Upper lobe of left lung (tissue), 4 donors: ENCODE measurements at regions not wholly inside any gene's neighbourhood (a gene's known extent, or its start where the extent isn't known, plus 50 kb on each side); places are given as distances from the start of the nearest gene placed in this dataset.

Source experiments
- POLR2A ChIP-seq, 4 donors: fragments of 450-650 bp; IDR thresholded peaks; one replicate each; pipeline ENCODE4 v1.5.1; 2016 to 2017; ENCODE audit warnings: antibody characterized with exemption in 4 of 4, mild to moderate bottlenecking in 2 of 4
- TF ChIP-seq, protein P1 (sequence below), 6 experiments: fragments of 450-650 bp in 4 of 6; fragments of 200-600 bp in 2 of 6; sonication (generic) in 2 of 6; IDR thresholded peaks; one replicate each; pipeline ENCODE4 v1.5.1; 2016 to 2019; ENCODE audit warnings: antibody characterized with exemption in 6 of 6

DNA sequence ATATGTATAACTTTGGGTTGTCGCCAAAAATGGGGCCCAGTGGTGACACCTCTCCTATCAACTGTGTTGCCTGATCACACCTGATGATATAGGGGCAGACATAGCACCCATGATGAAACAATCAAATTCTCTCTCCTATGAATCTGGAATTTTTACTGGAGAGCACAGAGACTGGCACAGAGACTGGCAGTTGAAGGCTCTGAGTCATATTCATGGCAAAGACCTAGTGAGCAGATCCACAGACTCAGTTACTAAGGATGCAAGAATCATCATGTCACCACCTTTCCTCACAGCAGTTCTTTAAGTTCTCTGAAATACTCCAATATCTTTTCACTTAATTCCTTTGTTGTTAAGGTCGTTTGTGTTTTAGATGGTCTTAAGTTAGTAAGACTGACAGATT is 60.0 kb downstream of the APCS start:
- TF ChIP-seq, protein P1, sequence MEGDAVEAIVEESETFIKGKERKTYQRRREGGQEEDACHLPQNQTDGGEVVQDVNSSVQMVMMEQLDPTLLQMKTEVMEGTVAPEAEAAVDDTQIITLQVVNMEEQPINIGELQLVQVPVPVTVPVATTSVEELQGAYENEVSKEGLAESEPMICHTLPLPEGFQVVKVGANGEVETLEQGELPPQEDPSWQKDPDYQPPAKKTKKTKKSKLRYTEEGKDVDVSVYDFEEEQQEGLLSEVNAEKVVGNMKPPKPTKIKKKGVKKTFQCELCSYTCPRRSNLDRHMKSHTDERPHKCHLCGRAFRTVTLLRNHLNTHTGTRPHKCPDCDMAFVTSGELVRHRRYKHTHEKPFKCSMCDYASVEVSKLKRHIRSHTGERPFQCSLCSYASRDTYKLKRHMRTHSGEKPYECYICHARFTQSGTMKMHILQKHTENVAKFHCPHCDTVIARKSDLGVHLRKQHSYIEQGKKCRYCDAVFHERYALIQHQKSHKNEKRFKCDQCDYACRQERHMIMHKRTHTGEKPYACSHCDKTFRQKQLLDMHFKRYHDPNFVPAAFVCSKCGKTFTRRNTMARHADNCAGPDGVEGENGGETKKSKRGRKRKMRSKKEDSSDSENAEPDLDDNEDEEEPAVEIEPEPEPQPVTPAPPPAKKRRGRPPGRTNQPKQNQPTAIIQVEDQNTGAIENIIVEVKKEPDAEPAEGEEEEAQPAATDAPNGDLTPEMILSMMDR (IDR thresholded peaks at IDR 0.05) = no peak
- no peak for TF ChIP-seq POLR2A (IDR thresholded peaks at IDR 0.05)
